Naive thymus-derived CD4-positive, alpha-beta T cell (primary cell): ENCODE measurements at regions not wholly inside any gene's neighbourhood (a gene's known extent, or its start where the extent isn't known, plus 50 kb on each side); places are given as distances from the start of the nearest gene placed in this dataset.

Experiments
- ATAC-seq: fragments of 150-1000 bp; cut with Tn5 transposase; 2 replicates; pipeline ENCODE4 v1.10.0; 2021; ENCODE audit warnings: mild to moderate bottlenecking, moderate library complexity
- CTCF ChIA-PET: fragments of 350-600 bp; sonication (Branson Sonifier 250); formaldehyde crosslinking; loops from one replicate; lab custom pipeline; 2021; ENCODE audit warnings: antibody characterized with exemption; lab: Charles Lee
- POLR2A ChIA-PET: fragments of 350-600 bp; sonication (Branson Sonifier 250); formaldehyde crosslinking; loops from one replicate; lab custom pipeline; 2021; ENCODE audit warnings: antibody characterized with exemption, inconsistent platforms; lab: Charles Lee
- DNase-seq, 9 donors: peaks; one replicate each; pipeline versions ENCODE4 v3.0.0 to v3.0.0-alpha.2; 2020 to 2022; ENCODE audit warnings: mixed read lengths in 1 of 9
- H3K27ac ChIP-seq: one replicate; pipeline ENCODE4 v1.7.0; 2013; ENCODE audit warnings: mild to moderate bottlenecking, low read depth, low read length, moderate library complexity
- H3K27me3 ChIP-seq, 2 donors: one replicate each; pipeline ENCODE4 v1.7.0; 2013; ENCODE audit warnings: low read length in 2 of 2, mild to moderate bottlenecking in 2 of 2, moderate library complexity in 2 of 2; ENCODE audit not compliant: control insufficient read depth in 2 of 2, insufficient read depth in 2 of 2
- H3K36me3 ChIP-seq, 3 experiments: 1 replicate in 2 of 3; 2 replicates in 1 of 3; pipeline ENCODE4 v1.7.0; 2013; ENCODE audit warnings: low read length in 3 of 3, mild to moderate bottlenecking in 3 of 3, moderate library complexity in 1 of 3; ENCODE audit not compliant: insufficient read depth in 3 of 3, control insufficient read depth in 2 of 3
- H3K4me1 ChIP-seq, 2 donors: one replicate each; pipeline ENCODE4 v1.7.0; 2013; ENCODE audit warnings: low read length in 2 of 2, mild to moderate bottlenecking in 2 of 2, moderate library complexity in 1 of 2; ENCODE audit not compliant: control insufficient read depth in 2 of 2, insufficient read depth in 2 of 2
- H3K4me3 ChIP-seq: 2 replicates; pipeline ENCODE4 v1.7.0; 2013; ENCODE audit warnings: mild to moderate bottlenecking, low read length
- H3K9me3 ChIP-seq, 3 experiments: 1 replicate in 2 of 3; 2 replicates in 1 of 3; pipeline ENCODE4 v1.7.0; 2013; ENCODE audit warnings: low read length in 3 of 3; ENCODE audit not compliant: control insufficient read depth in 2 of 3
- H3K27ac Mint-ChIP-seq, 9 donors: one replicate each; pipeline ENCODE4 v1.8.0; 2020 to 2022; ENCODE audit warnings: mixed read lengths in 9 of 9, mild to moderate bottlenecking in 8 of 9, moderate library complexity in 5 of 9, inconsistent platforms in 2 of 9
- H3K27me3 Mint-ChIP-seq, 5 donors: one replicate each; pipeline ENCODE4 v1.8.0; 2021 to 2022; ENCODE audit warnings: mixed read lengths in 5 of 5, mild to moderate bottlenecking in 1 of 5
- H3K36me3 Mint-ChIP-seq, 5 donors: one replicate each; pipeline ENCODE4 v1.8.0; 2020 to 2022; ENCODE audit warnings: mixed read lengths in 5 of 5, mild to moderate bottlenecking in 3 of 5, inconsistent platforms in 1 of 5
- H3K4me1 Mint-ChIP-seq, 7 donors: one replicate each; pipeline ENCODE4 v1.8.0; 2020 to 2022; ENCODE audit warnings: mixed read lengths in 7 of 7, mild to moderate bottlenecking in 3 of 7, inconsistent platforms in 1 of 7
- H3K4me3 Mint-ChIP-seq, 10 donors: one replicate each; pipeline ENCODE4 v1.8.0; 2020 to 2022; ENCODE audit warnings: mild to moderate bottlenecking in 10 of 10, mixed read lengths in 10 of 10, moderate library complexity in 6 of 10, inconsistent platforms in 2 of 10
- H3K9me3 Mint-ChIP-seq, 11 donors: one replicate each; pipeline ENCODE4 v1.8.0; 2020 to 2022; ENCODE audit warnings: mixed read lengths in 11 of 11, mild to moderate bottlenecking in 4 of 11, inconsistent platforms in 1 of 11, moderate library complexity in 1 of 11
- intact Hi-C, 2 donors: fragments of 100-400 bp; cut with micrococcal nuclease; formaldehyde crosslinking; loops; one replicate each; pipeline ENCODE4 v1.15.1; 2023

- H3K36me3 ChIP-seq = no peaks in the 10 kb centered on the region
- Mint-ChIP-seq H3K4me3 (no peak overlapping the region), H3K27me3 (peaks cover 2 to 24% (median 15%) of the 10 kb centered on the region in 5 donors), H3K36me3 (no peaks in the 10 kb centered on the region), H3K27ac (no peak overlapping the region), H3K9me3 (peaks cover 0 to 4% (median 0%) of the 10 kb centered on the region in 11 donors), H3K4me1 (no peaks in the 10 kb centered on the region)
- H3K9me3 ChIP-seq = no peaks in the 10 kb centered on the region
- H3K27me3 ChIP-seq = no peaks in the 10 kb centered on the region
- no peak for DNase-seq
- H3K4me1 ChIP-seq = no peaks in the 10 kb centered on the region
- CTCF ChIA-PET = no interaction called here
- no peak overlapping the region for H3K4me3 ChIP-seq
- no peak for ATAC-seq
- intact Hi-C loops = no loop called here
- no peak overlapping the region for H3K27ac ChIP-seq
- POLR2A ChIA-PET = no interaction called here
These were observed 116.2 kb downstream of the BAMBI start for GRCh38 chr10:28793482-28793881.

DNA sequence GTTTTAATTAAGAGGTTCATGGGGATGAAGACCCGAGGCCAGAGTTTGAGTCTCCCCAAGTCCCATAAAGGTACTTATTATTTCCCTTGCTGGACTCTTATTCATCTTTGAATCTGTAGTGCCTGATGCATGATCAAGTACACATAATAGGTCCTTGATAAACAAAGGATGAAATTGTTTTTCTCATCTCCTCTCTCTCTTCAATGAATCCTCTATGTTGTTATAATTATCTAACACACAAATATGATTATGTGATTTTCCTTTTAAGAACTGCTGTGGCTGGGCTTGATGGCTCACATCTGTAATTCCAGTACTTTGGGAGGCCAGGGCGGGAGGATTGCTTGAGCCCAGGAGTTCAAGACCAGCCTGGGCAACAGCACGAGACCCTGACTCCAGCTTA is 117.7 kb downstream of the BAMBI start:
- H3K27me3 Mint-ChIP-seq = peaks cover 0 to 13% (median 4%) of the 10 kb centered on the region in 5 donors
- H3K4me1 ChIP-seq = no peaks in the 10 kb centered on the region
- H3K36me3 ChIP-seq = no peaks in the 10 kb centered on the region
- H3K9me3 ChIP-seq = no peaks in the 10 kb centered on the region
- H3K4me1 Mint-ChIP-seq = no peaks in the 10 kb centered on the region
- H3K27ac Mint-ChIP-seq = no peak overlapping the region
- H3K36me3 Mint-ChIP-seq = no peaks in the 10 kb centered on the region
- intact Hi-C loops = loop anchor here in 1 of 2 donors (5.0 kb wide), 1 partner anchor 118 kb away; the partner anchor contains the start of gene BAMBI
- no peak overlapping the region for H3K4me3 ChIP-seq
- H3K9me3 Mint-ChIP-seq = peaks cover 0 to 4% (median 0%) of the 10 kb centered on the region in 11 donors
- DNase-seq = no peak
- ChIA-PET CTCF (no interaction called here), POLR2A (no interaction called here)
- no peak for ATAC-seq
- H3K4me3 Mint-ChIP-seq = no peak overlapping the region
- no peaks in the 10 kb centered on the region for H3K27me3 ChIP-seq
- H3K27ac ChIP-seq = no peak overlapping the region

GRCh38 chr10:28796606-28797512 is 119.5 kb downstream of the BAMBI start:
- Histone ChIP-seq H3K27me3 (no peaks in the 10 kb centered on the region), H3K9me3 (no peaks in the 10 kb centered on the region), H3K36me3 (no peaks in the 10 kb centered on the region), H3K27ac (no peak overlapping the region), H3K4me3 (no peak overlapping the region), H3K4me1 (no peaks in the 10 kb centered on the region)
- H3K36me3 Mint-ChIP-seq = no peaks in the 10 kb centered on the region
- ChIA-PET CTCF (no interaction called here), POLR2A (interaction anchor here (0.7 kb wide), 1 partner anchor 241 kb away, joined by 4 read pairs; no protein-coding TSS in a partner anchor)
- DNase-seq (no peak), ATAC-seq (no peak)
- H3K9me3 Mint-ChIP-seq = peaks cover 0 to 4% (median 0%) of the 10 kb centered on the region in 11 donors
- no peak overlapping the region for H3K4me3 Mint-ChIP-seq
- no peak overlapping the region for H3K27ac Mint-ChIP-seq
- H3K27me3 Mint-ChIP-seq = peaks cover 0 to 4% (median 4%) of the 10 kb centered on the region in 5 donors
- intact Hi-C loops = loop anchor here in 1 of 2 donors (5.0 kb wide), 1 partner anchor 120 kb away; the partner anchor contains the start of gene BAMBI
- H3K4me1 Mint-ChIP-seq = no peaks in the 10 kb centered on the region

- Histone ChIP-seq H3K4me1 (no peaks in the 10 kb centered on the region), H3K9me3 (no peaks in the 10 kb centered on the region), H3K4me3 (no peak overlapping the region), H3K36me3 (no peaks in the 10 kb centered on the region), H3K27ac (no peak overlapping the region), H3K27me3 (no peaks in the 10 kb centered on the region)
- no peak overlapping the region for H3K27ac Mint-ChIP-seq
- no peaks in the 10 kb centered on the region for H3K36me3 Mint-ChIP-seq
- POLR2A ChIA-PET = no interaction called here
- CTCF ChIA-PET = no interaction called here
- H3K4me1 Mint-ChIP-seq = no peaks in the 10 kb centered on the region
- H3K9me3 Mint-ChIP-seq = peaks cover 0 to 4% (median 0%) of the 10 kb centered on the region in 11 donors
- ATAC-seq (no peak), DNase-seq (no peak)
- H3K4me3 Mint-ChIP-seq = no peak overlapping the region
- intact Hi-C loops = loop anchor here in 1 of 2 donors (5.0 kb wide), 1 partner anchor 121 kb away; the partner anchor contains the start of gene BAMBI
- H3K27me3 Mint-ChIP-seq = peaks cover 0 to 8% (median 4%) of the 10 kb centered on the region in 5 donors
These were observed 120.6 kb downstream of the BAMBI start for GRCh38 chr10:28797904-28798371.

- Mint-ChIP-seq H3K27ac (no peak overlapping the region), H3K4me3 (no peak overlapping the region), H3K27me3 (peaks cover 0 to 9% (median 4%) of the 10 kb centered on the region in 5 donors), H3K9me3 (peaks cover 0 to 4% (median 0%) of the 10 kb centered on the region in 11 donors), H3K4me1 (no peaks in the 10 kb centered on the region), H3K36me3 (no peaks in the 10 kb centered on the region)
- Histone ChIP-seq H3K4me3 (no peak overlapping the region), H3K27me3 (no peaks in the 10 kb centered on the region), H3K27ac (no peak overlapping the region), H3K4me1 (no peaks in the 10 kb centered on the region), H3K9me3 (no peaks in the 10 kb centered on the region), H3K36me3 (no peaks in the 10 kb centered on the region)
- POLR2A ChIA-PET = no interaction called here
- CTCF ChIA-PET = no interaction called here
- intact Hi-C loops = loop anchor here in 1 of 2 donors (5.0 kb wide), 1 partner anchor 121 kb away; the partner anchor contains the start of gene BAMBI
- ATAC-seq (no peak), DNase-seq (no peak)
These were observed 121.2 kb downstream of the BAMBI start for GRCh38 chr10:28798428-28798955.

- no peaks in the 10 kb centered on the region for H3K27me3 ChIP-seq
- no peaks in the 10 kb centered on the region for H3K36me3 ChIP-seq
- peaks cover 0 to 4% (median 0%) of the 10 kb centered on the region in 11 donors for H3K9me3 Mint-ChIP-seq
- H3K9me3 ChIP-seq = no peaks in the 10 kb centered on the region
- H3K4me1 ChIP-seq = no peaks in the 10 kb centered on the region
- H3K4me1 Mint-ChIP-seq = no peaks in the 10 kb centered on the region
- intact Hi-C loops = loop anchor here in 1 of 2 donors (5.0 kb wide), 1 partner anchor 122 kb away; the partner anchor contains the start of gene BAMBI
- no peak overlapping the region for H3K4me3 ChIP-seq
- no peak overlapping the region for H3K27ac Mint-ChIP-seq
- CTCF ChIA-PET = no interaction called here
- H3K27me3 Mint-ChIP-seq = peaks cover 0 to 10% (median 4%) of the 10 kb centered on the region in 5 donors
- no peak for ATAC-seq
- DNase-seq = no peak
- H3K36me3 Mint-ChIP-seq = no peaks in the 10 kb centered on the region
- POLR2A ChIA-PET = no interaction called here
- no peak overlapping the region for H3K27ac ChIP-seq
- H3K4me3 Mint-ChIP-seq = no peak overlapping the region
These were observed 121.6 kb downstream of the BAMBI start for GRCh38 chr10:28798964-28799363.
